ENCODE measurements at regions not wholly inside any gene's neighbourhood (a gene's known extent, or its start where the extent isn't known, plus 50 kb on each side); places are given as distances from the start of the nearest gene placed in this dataset.

- Histone ChIP-seq H2AFZ (ENCODE audit: control insufficient read depth, low read depth, low read length) (no peak overlapping the region), H3K4me3 (no peak overlapping the region), H3K9ac (ENCODE audit: control insufficient read depth, insufficient read depth, low read length) (no peak overlapping the region), H3K4me2 (ENCODE audit: control insufficient read depth, insufficient read depth) (no peak overlapping the region), H3K4me1 (ENCODE audit: control insufficient read depth, insufficient read depth, low read length) (no peaks in the 10 kb centered on the region), H3K79me2 (ENCODE audit: control insufficient read depth, insufficient read depth, low read length) (no peaks in the 10 kb centered on the region), H3K27ac (ENCODE audit: control insufficient read depth, insufficient read depth) (no peak overlapping the region), H3K9me3 (replicated peaks; ENCODE audit: control insufficient read depth, insufficient read depth, low read length) (no peaks in the 10 kb centered on the region), H3K27me3 (replicated peaks in 1 of 2; ENCODE audit: control insufficient read depth in 2 of 2, insufficient read depth in 2 of 2, low read length in 1 of 2) (no peaks in the 10 kb centered on the region), H4K20me1 (ENCODE audit: control insufficient read depth, insufficient read depth) (no peaks in the 10 kb centered on the region), H3K36me3 (ENCODE audit: control insufficient read depth in 2 of 2, insufficient read depth in 2 of 2, low read length in 1 of 2) (no peaks in the 10 kb centered on the region)
- ChIA-PET SMC1A (ENCODE audit: uncharacterized antibody, unreplicated experiment) (interaction anchor here (1.1 kb wide), 1 partner anchor 405 kb away, joined by 3 read pairs; no protein-coding TSS in a partner anchor), RAD21 (ENCODE audit: unreplicated experiment) (no interaction called here), CTCF (no interaction called here), POLR2A (no interaction called here)
- in situ Hi-C loops (cut with MboI) (no loop called here), intact Hi-C loops (cut with micrococcal nuclease; ENCODE audit: unreplicated experiment) (no loop called here)
- no TSS peak for BruUV-seq (replicated peaks)
- FAIRE-seq (no peak), DNase-seq (ENCODE audit: low read depth, low spot score) (no peak), ATAC-seq (no peak)
- WGBS (ENCODE audit: insufficient coverage, insufficient replicate concordance, low lambda C conversion rate, missing lambda C conversion rate), result 3% methylated on average over 2 of the region's 2 CpGs
- TF ChIP-seq CEBPB (IDR thresholded peaks at IDR 0.05; ENCODE audit: borderline replicate concordance in 1 of 2, low read depth in 2 of 2, low read length in 2 of 2) (no peak), SP1 (IDR thresholded peaks at IDR 0.05; ENCODE audit: low read depth, low read length) (no peak), POLR2A (IDR thresholded peaks at IDR 0.05; ENCODE audit: low read depth, low read length) (no peak)
Observed at GRCh38 chr16:59404509-59404908, 670.4 kb upstream of the GOT2 start.

- Histone ChIP-seq H3K27me3 (replicated peaks in 1 of 2; ENCODE audit: control insufficient read depth in 2 of 2, insufficient read depth in 2 of 2, low read length in 1 of 2) (no peaks in the 10 kb centered on the region), H3K4me3 (no peak overlapping the region), H4K20me1 (ENCODE audit: control insufficient read depth, insufficient read depth) (no peaks in the 10 kb centered on the region), H3K4me1 (ENCODE audit: control insufficient read depth, insufficient read depth, low read length) (no peaks in the 10 kb centered on the region), H3K9me3 (replicated peaks; ENCODE audit: control insufficient read depth, insufficient read depth, low read length) (no peaks in the 10 kb centered on the region), H3K36me3 (ENCODE audit: control insufficient read depth in 2 of 2, insufficient read depth in 2 of 2, low read length in 1 of 2) (no peaks in the 10 kb centered on the region), H2AFZ (ENCODE audit: control insufficient read depth, low read depth, low read length) (no peak overlapping the region), H3K27ac (ENCODE audit: control insufficient read depth, insufficient read depth) (no peak overlapping the region), H3K79me2 (ENCODE audit: control insufficient read depth, insufficient read depth, low read length) (no peaks in the 10 kb centered on the region), H3K4me2 (ENCODE audit: control insufficient read depth, insufficient read depth) (no peak overlapping the region), H3K9ac (ENCODE audit: control insufficient read depth, insufficient read depth, low read length) (no peak overlapping the region)
- ChIA-PET CTCF (no interaction called here), RAD21 (ENCODE audit: unreplicated experiment) (no interaction called here), POLR2A (no interaction called here), SMC1A (ENCODE audit: uncharacterized antibody, unreplicated experiment) (no interaction called here)
- in situ Hi-C loops (cut with MboI), result no loop called here
- BruUV-seq (replicated peaks), result no TSS peak
- DNase-seq (ENCODE audit: low read depth, low spot score) (no peak), FAIRE-seq (no peak), ATAC-seq (no peak)
- intact Hi-C loops (cut with micrococcal nuclease; ENCODE audit: unreplicated experiment), result no loop called here
- TF ChIP-seq YBX1 (IDR thresholded peaks at IDR 0.05) (no peak), HDAC2 (IDR thresholded peaks at IDR 0.05) (no peak), ZNF592 (IDR thresholded peaks at IDR 0.05) (no peak), NFXL1 (IDR thresholded peaks at IDR 0.05; ENCODE audit: borderline replicate concordance) (no peak), ETV6 (conservative IDR thresholded peaks at IDR 0.05 in 1 of 2, IDR thresholded peaks at IDR 0.05 in 1 of 2; ENCODE audit: borderline replicate concordance in 1 of 2, low read depth in 1 of 2) (no peak), MYC (IDR thresholded peaks at IDR 0.05; ENCODE audit: insufficient read depth, insufficient read length, insufficient replicate concordance, low read length, severe bottlenecking) (no peak), SIN3A (IDR thresholded peaks at IDR 0.05; ENCODE audit: low read depth, low read length) (no peak), ZNF622 (IDR thresholded peaks at IDR 0.05) (no peak), WRNIP1 (IDR thresholded peaks at IDR 0.05; ENCODE audit: borderline replicate concordance, low read depth, low read length) (no peak), KAT2A (conservative IDR thresholded peaks at IDR 0.05; ENCODE audit: control insufficient read depth, low read depth, low read length) (no peak)
Observed at GRCh38 chr16:59400830-59401229, 666.7 kb upstream of the GOT2 start.
